GM18861 (cell line): ENCODE measurements at regions not wholly inside any gene's neighbourhood (a gene's known extent, or its start where the extent isn't known, plus 50 kb on each side); places are given as distances from the start of the nearest gene placed in this dataset.
"Not testable (repeated sequence)": the region's sequence is repeated elsewhere in the genome, so short reads cannot be mapped to it uniquely, and the experiment has no call there.

ENCODE experiments used
- ATAC-seq: cut with Tn5 transposase; IDR thresholded peaks from one replicate; pipeline ENCODE4 v1.9.1; 2021; ENCODE audit not compliant: unreplicated experiment

- no peak for ATAC-seq
Measured at GRCh38 chrX:13428053-13428786, 108.4 kb upstream of the ATXN3L start.

- ATAC-seq, result no peak
Measured at GRCh38 chrX:13427441-13428052, 107.7 kb upstream of the ATXN3L start.

DNA sequence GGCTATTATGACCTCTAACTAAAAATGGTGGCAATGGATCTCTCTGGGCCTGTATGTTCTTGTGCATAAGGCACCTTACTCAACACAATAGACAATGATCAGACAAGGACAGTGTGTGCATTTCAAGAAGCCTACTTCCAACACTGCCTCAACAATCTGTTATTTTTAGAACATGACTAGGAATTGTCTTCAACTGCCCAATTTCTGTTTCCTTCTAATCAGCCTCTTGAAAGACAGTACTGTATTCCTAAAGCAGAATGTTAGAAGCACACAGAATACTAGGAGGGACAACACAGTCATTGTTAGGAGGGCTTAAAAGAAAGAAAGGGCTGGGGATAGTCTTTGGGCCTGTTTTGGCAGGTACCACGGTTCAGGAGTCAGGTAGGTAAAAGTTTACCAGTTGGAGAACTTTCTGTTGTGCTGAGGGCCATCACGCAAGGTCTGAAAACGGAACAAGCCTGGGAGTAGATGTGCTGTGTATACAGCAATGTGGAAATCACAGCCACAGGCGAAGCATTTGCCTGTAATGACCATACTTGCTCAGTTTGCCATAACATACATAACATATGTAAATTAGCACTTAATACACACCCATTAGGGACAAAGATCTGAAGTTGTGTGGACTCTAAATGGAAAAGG is 100.8 kb upstream of the ATXN3L start:
- ATAC-seq, result no peak

DNA sequence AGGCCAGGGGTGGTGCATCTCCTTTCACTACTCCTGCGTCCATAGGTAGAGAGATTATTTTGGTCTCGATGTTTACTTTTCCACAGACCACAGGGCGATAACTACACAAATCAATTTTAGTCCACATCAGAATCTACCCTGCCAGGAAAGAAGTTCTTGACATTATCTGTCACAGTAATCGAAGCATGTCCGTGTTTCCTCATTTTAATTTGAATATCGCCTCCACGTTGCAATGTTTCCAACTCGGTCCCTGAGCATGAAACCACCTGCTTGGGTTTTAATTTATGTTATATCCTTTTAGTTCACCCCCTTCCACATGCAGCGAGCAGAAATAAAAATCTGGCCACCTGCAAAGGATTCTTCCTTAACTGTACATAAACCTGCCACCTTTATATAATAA is 100.1 kb upstream of the ATXN3L start:
- no peak for ATAC-seq

- no peak for ATAC-seq
Measured at GRCh38 chrX:13419276-13419675, 99.4 kb upstream of the ATXN3L start.

- ATAC-seq, result no peak
Measured at GRCh38 chrX:13418126-13419097, 98.6 kb upstream of the ATXN3L start.

DNA sequence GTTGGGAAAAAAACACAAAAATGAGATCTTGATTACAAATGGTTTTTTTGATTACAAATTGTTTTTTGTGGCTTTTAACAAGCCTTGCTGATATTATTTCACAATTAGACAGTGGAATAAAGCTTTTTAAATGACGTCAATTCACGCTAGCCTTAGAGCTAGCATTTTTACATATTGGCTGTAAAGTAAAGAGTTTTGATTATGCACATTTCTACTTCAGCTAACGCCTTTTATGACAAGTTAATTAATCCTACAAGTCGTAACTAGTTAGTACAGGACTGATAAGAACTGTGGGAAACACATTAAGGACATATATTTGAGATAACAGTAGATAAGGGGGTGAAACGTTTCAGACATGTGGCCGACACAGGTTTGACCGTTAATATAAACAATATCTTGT is 95.7 kb upstream of the ATXN3L start:
- ATAC-seq, result no peak

- ATAC-seq, result no peak
Measured at GRCh38 chrX:13414006-13414647, 94.3 kb upstream of the ATXN3L start.

GRCh38 chrX:13412208-13412600 is 92.4 kb upstream of the ATXN3L start:
- ATAC-seq, result no peak

DNA sequence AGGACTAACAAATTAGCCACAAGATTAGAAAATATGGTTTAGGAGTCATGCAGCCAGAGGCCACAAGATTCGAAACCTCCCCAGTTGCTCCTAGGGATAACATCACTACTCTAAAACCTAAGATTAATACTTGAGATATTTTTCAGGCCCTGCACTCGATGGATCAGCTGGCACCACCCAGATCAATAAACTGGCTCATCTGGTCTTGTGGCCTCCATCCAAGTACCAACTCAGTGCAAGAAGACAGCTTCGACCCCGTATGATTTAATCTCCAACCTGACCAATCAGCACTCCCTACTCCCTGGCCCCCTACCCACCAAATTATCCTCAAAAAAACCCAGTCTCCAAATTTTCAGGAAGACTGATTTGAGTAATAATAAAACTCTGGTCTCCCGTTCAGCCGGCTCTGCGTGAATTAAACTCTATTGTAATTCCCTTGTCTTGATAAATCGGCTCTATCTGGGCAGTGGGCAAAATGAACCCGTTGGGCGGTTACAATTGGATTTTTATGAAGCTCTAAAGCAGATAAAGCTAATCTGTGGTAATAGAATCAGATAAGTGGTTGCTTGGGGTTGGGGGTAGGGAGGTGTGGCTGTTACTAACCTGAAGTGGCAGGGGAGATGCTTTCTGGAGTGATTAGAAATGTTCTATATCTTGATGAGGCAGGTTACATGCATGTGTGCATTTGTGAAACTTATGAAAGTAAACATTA is 91.8 kb upstream of the ATXN3L start:
- no peak for ATAC-seq

GRCh38 chrX:13408599-13408998 is 88.7 kb upstream of the ATXN3L start:
- ATAC-seq, result not testable (repeated sequence)

GRCh38 chrX:13404777-13405176 is 84.9 kb upstream of the ATXN3L start:
- ATAC-seq, result not testable (repeated sequence)

DNA sequence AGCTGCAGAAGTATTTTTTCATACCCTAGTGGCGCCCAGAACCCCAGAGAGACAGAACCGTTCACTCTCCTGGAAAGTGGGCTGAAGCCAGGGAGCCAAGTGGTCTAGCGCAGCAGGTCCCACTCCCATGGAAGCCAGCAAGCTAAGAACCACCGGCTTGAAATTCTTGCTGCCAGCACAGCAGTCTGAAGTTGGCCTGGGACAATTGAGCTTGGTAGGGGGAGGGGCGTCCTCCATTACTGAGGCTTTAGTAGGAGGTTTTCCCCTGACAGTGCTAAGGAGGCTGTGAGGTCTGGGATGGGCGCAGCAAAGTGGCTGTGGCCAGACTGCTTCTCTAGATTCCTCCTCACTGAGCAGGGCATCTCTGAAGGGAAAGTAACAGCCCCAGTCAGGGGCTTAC is 84.5 kb upstream of the ATXN3L start:
- no peak for ATAC-seq

- peak; percentile 89 for ATAC-seq
Measured at GRCh38 chrX:13401724-13402123, 81.9 kb upstream of the ATXN3L start.

- no peak for ATAC-seq
Measured at GRCh38 chrX:13398839-13399238, 79.0 kb upstream of the ATXN3L start.

DNA sequence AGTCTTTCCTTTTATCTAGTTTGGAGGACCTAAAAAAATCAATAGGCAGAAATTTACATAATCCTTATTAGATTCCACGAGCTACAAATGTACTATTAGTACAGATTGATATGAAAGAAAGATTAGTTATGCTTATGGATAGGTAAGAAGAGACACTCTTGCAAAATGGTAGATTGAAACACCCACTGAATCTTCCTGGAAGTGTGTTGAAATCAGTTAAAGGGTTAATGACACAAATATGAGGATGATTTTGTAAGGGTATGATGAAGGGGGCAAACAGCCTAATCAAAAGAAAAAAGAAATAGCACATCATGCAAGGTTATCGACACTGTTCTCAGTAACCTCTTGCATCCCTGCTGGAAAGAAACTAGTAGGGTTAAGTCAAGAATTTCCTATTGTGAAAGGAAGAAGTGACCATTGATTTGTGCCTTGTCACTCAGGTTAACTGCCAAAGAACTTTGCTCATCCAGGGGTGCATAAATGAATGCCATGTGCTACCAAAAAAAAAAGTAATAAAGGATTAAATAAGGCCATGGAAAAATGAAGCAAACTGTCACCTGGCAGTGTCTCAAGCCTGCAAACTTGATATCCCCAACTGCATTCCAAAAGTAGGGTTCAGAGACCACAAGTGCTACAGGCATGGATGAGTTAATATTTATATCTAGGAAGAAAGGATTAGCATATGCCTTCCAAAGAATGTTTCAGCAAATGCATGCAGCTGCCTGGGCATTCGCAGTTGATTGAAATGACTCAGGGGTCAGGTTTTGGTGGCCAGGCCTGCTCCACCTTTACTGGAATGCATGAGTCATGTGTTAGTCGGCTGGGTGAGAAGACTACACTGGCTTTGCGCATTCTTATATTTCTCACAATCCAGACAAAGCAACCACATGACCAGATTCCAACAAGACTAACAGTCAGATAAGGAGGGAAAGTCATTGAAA is 78.3 kb upstream of the ATXN3L start:
- no peak for ATAC-seq

DNA sequence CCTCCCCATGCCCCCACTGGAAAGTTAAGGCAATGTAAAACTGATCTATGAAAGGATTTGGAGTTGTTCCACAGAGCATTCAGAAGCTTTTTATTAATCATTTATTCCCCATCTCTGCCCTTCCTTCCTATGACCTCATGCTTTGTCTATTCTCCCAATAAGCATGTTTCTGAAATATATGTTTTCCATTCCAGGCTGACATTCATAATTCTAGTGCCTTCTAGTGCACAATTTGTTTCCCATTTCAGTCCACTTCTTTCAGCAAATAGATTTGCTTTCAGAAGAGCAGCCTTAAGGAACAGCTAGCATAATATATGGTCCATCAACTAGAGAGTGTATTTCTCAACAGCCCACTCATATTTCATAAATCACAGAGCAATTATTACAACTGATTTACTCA is 77.1 kb upstream of the ATXN3L start:
- no peak for ATAC-seq

DNA sequence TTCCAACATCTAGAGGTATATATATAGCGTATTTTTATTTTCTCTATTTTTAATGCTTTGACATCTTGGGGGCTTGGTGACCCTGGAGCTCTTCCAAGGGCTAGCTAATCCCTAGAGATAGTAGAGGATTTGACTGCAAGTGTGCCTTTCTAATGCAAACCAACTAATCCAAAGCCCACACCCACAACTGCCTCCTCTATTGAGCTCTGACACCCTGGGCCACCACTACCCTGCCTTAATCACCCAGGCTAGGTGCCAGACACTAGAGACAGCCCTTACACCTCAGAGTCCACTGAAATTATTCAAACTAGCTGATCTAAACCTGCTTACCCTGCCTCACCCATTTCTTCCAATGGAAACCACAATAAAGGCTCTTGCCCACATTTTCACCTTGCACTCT is 69.6 kb upstream of the ATXN3L start:
- ATAC-seq, result no peak
